H1 (cell line): ENCODE measurements at regions not wholly inside any gene's neighbourhood (a gene's known extent, or its start where the extent isn't known, plus 50 kb on each side); places are given as distances from the start of the nearest gene placed in this dataset.

Experiments
- CTCF ChIA-PET: fragments of 300-600 bp; sonication (Branson Sonifier 250); formaldehyde crosslinking; loops from one replicate; lab custom pipeline; 2021; ENCODE audit not compliant: partially characterized antibody; lab: Charles Lee
- POLR2A ChIA-PET: fragments of 300-600 bp; sonication (Branson Sonifier 250); formaldehyde crosslinking; loops from one replicate; lab custom pipeline; 2021; ENCODE audit warnings: inconsistent platforms; ENCODE audit not compliant: partially characterized antibody; lab: Charles Lee
- DNase-seq, 2 experiments: peaks; one replicate each; pipeline versions ENCODE4 v3.0.0 to v3.0.0-alpha.2; 2010 to 2022; ENCODE audit warnings: low spot score in 2 of 2, low read depth in 1 of 2, mixed read lengths in 1 of 2
- FAIRE-seq: peaks from 2 replicates; lab custom pipeline; 2011; peaks lifted over from hg19 to GRCh38; lab: Jason Lieb, UNC
- H2AFZ ChIP-seq: 2 replicates; pipeline ENCODE4 v1.8.1; 2012; ENCODE audit warnings: low read length, inconsistent platforms
- H2AK5ac ChIP-seq: 2 replicates; pipeline ENCODE4 v1.6.1; 2013; ENCODE audit warnings: low read depth, low read length
- H2BK120ac ChIP-seq: replicated peaks from 2 replicates; pipeline ENCODE3; 2013; ENCODE audit warnings: low read depth, low read length, inconsistent platforms
- H2BK12ac ChIP-seq: 2 replicates; pipeline ENCODE4 v1.6.1; 2013; ENCODE audit warnings: low read depth, low read length
- H2BK15ac ChIP-seq: 2 replicates; pipeline ENCODE4 v1.6.1; 2013; ENCODE audit warnings: low read length
- H2BK20ac ChIP-seq: 2 replicates; pipeline ENCODE4 v1.6.1; 2013; ENCODE audit warnings: low read length
- H2BK5ac ChIP-seq: 2 replicates; pipeline ENCODE4 v1.6.1; 2013; ENCODE audit warnings: low read depth, low read length
- H3K14ac ChIP-seq: 2 replicates; pipeline ENCODE4 v1.6.1; 2013; ENCODE audit warnings: inconsistent platforms; ENCODE audit not compliant: insufficient read length
- H3K18ac ChIP-seq: 2 replicates; pipeline ENCODE4 v1.6.1; 2013; ENCODE audit warnings: low read length; ENCODE audit errors: extremely low read depth
- H3K23ac ChIP-seq: 2 replicates; pipeline ENCODE4 v1.6.1; 2013; ENCODE audit warnings: inconsistent platforms; ENCODE audit not compliant: insufficient read length
- H3K23me2 ChIP-seq: 2 replicates; pipeline ENCODE4 v1.6.1; 2013; ENCODE audit warnings: low read depth, low read length
- H3K27ac ChIP-seq: 2 replicates; pipeline ENCODE4 v1.6.1; 2011; ENCODE audit warnings: low read depth, low read length, inconsistent platforms
- H3K27me3 ChIP-seq, 4 experiments: replicated peaks in 1 of 4; 1 replicate in 1 of 4; 2 replicates in 3 of 4; pipeline versions ENCODE4 v1.6.1 to v1.8.1; 2011 to 2013; ENCODE audit warnings: low read length in 3 of 4, mild to moderate bottlenecking in 3 of 4, inconsistent platforms in 2 of 4, mixed read lengths in 2 of 4, moderate library complexity in 1 of 4; ENCODE audit not compliant: control insufficient read depth in 3 of 4, insufficient read depth in 3 of 4; ENCODE audit errors: extremely low read depth in 1 of 4
- H3K36me3 ChIP-seq, 4 experiments: 2 replicates each; pipeline versions ENCODE4 v1.6.1 to v1.8.1; 2011 to 2013; ENCODE audit warnings: mild to moderate bottlenecking in 4 of 4, low read length in 3 of 4, moderate library complexity in 2 of 4, control low read depth in 1 of 4, inconsistent platforms in 1 of 4; ENCODE audit not compliant: insufficient read depth in 4 of 4, control insufficient read depth in 2 of 4
- H3K4ac ChIP-seq: replicated peaks from 2 replicates; pipeline ENCODE3; 2013; ENCODE audit warnings: low read length, low read depth, mixed read lengths, inconsistent platforms; ENCODE audit not compliant: insufficient read length
- H3K4me1 ChIP-seq, 4 experiments: replicated peaks in 1 of 4; 1 replicate in 1 of 4; 2 replicates in 3 of 4; pipeline versions ENCODE4 v1.6.1 to v1.8.1; 2011 to 2013; ENCODE audit warnings: low read length in 3 of 4, inconsistent platforms in 2 of 4, mixed read lengths in 1 of 4; ENCODE audit not compliant: insufficient read depth in 4 of 4, control insufficient read depth in 3 of 4
- H3K4me2 ChIP-seq, 2 experiments: 2 replicates each; pipeline versions ENCODE4 v1.6.1 to v1.8.1; 2011 to 2013; ENCODE audit warnings: low read depth in 2 of 2, low read length in 2 of 2, control low read depth in 1 of 2, inconsistent platforms in 1 of 2, mild to moderate bottlenecking in 1 of 2; ENCODE audit not compliant: insufficient read depth in 1 of 2
- H3K4me3 ChIP-seq, 4 experiments: fragments of 200-600, 300-600 bp in 1 of 4; sonication (generic), shearing (Covaris generic), sonication (Bioruptor Twin) in 1 of 4; 2 replicates each; pipeline versions ENCODE4 v1.5.1 to v1.8.1; 2011 to 2016; ENCODE audit warnings: low read length in 4 of 4, low read depth in 3 of 4, control low read depth in 2 of 4, inconsistent platforms in 2 of 4, mild to moderate bottlenecking in 2 of 4, mixed read lengths in 1 of 4, moderate library complexity in 1 of 4; ENCODE audit not compliant: insufficient read depth in 2 of 4; ENCODE audit errors: extremely low read depth in 1 of 4
- H3K56ac ChIP-seq: replicated peaks from 2 replicates; pipeline ENCODE3; 2013; ENCODE audit warnings: low read depth, mild to moderate bottlenecking, mixed read lengths, low read length, inconsistent platforms; ENCODE audit not compliant: insufficient read length
- H3K79me1 ChIP-seq: 2 replicates; pipeline ENCODE4 v1.6.1; 2013; ENCODE audit warnings: low read depth, low read length, control low read depth
- H3K79me2 ChIP-seq, 2 experiments: 2 replicates each; pipeline versions ENCODE4 v1.6.1 to v1.8.1; 2012 to 2013; ENCODE audit warnings: low read length in 2 of 2, mild to moderate bottlenecking in 2 of 2, inconsistent platforms in 1 of 2; ENCODE audit not compliant: insufficient read depth in 2 of 2, control insufficient read depth in 1 of 2
- H3K9ac ChIP-seq, 4 experiments: replicated peaks in 1 of 4; 1 replicate in 1 of 4; 2 replicates in 3 of 4; pipeline versions ENCODE4 v1.6.1 to v1.8.1; 2011 to 2013; ENCODE audit warnings: low read depth in 3 of 4, low read length in 3 of 4, control low read depth in 2 of 4, mild to moderate bottlenecking in 2 of 4, moderate library complexity in 2 of 4, inconsistent platforms in 1 of 4; ENCODE audit errors: extremely low read depth in 1 of 4
- H3K9me3 ChIP-seq, 2 experiments: 2 replicates each; pipeline versions ENCODE4 v1.6.1 to v1.8.1; 2012 to 2013; ENCODE audit warnings: mild to moderate bottlenecking in 2 of 2, moderate library complexity in 2 of 2, control low read depth in 1 of 2, inconsistent platforms in 1 of 2, low read depth in 1 of 2, low read length in 1 of 2, mixed read lengths in 1 of 2; ENCODE audit not compliant: insufficient read depth in 2 of 2
- H4K20me1 ChIP-seq, 2 experiments: replicated peaks in 1 of 2; 2 replicates each; pipeline versions ENCODE3 to v1.8.1; 2011 to 2013; ENCODE audit warnings: inconsistent platforms in 2 of 2, low read length in 2 of 2, mild to moderate bottlenecking in 1 of 2; ENCODE audit not compliant: insufficient read depth in 2 of 2, control insufficient read depth in 1 of 2
- H4K5ac ChIP-seq: 2 replicates; pipeline ENCODE4 v1.6.1; 2013; ENCODE audit warnings: low read length, low read depth, mixed read lengths, inconsistent platforms; ENCODE audit not compliant: insufficient read length
- H4K8ac ChIP-seq: 2 replicates; pipeline ENCODE4 v1.8.0; 2013; ENCODE audit warnings: mild to moderate bottlenecking, moderate library complexity, low read length, inconsistent platforms; ENCODE audit not compliant: insufficient read depth; ENCODE audit errors: extremely low read depth
- H4K91ac ChIP-seq: replicated peaks from 2 replicates; pipeline ENCODE3; 2013; ENCODE audit warnings: low read length, mixed read lengths, inconsistent platforms; ENCODE audit not compliant: insufficient read length
- CBX8 ChIP-seq: fragments of 300-800, 300-1000 bp; sonication (generic); IDR thresholded peaks from 2 replicates; pipeline ENCODE4 v1.7.1; 2016; ENCODE audit warnings: low read depth, low read length, borderline replicate concordance
- CTBP2 ChIP-seq: IDR thresholded peaks from 2 replicates; pipeline ENCODE4 v1.7.0; 2011; ENCODE audit warnings: borderline replicate concordance, mild to moderate bottlenecking, moderate library complexity, mixed read lengths, low read length; ENCODE audit not compliant: insufficient read depth, insufficient read length
- JUND ChIP-seq: IDR thresholded peaks from 2 replicates; pipeline ENCODE4 v1.6.1; 2011; ENCODE audit warnings: mild to moderate bottlenecking, improper control_type of control experiment, low read length
- SRF ChIP-seq: IDR thresholded peaks from 2 replicates; pipeline ENCODE4 v1.6.1; 2011; ENCODE audit warnings: mild to moderate bottlenecking, low read depth, low read length, moderate library complexity
- WGBS, 2 experiments: shearing (Covaris generic) in 1 of 2; methylation state at CpG; one replicate each; pipeline versions ENCODE4 v1.1.6 to v1.1.7; 2013 to 2015; ENCODE audit warnings: low lambda C conversion rate in 2 of 2, mixed read lengths in 2 of 2, inconsistent platforms in 1 of 2, low coverage in 1 of 2, missing lambda C conversion rate in 1 of 2; ENCODE audit not compliant: insufficient replicate concordance in 2 of 2, insufficient coverage in 1 of 2, insufficient read length in 1 of 2; ENCODE audit errors: extremely low coverage in 1 of 2, missing lambda C conversion rate in 1 of 2; 5-methylcytosine and 5-hydroxymethylcytosine counted together

- H3K27ac ChIP-seq = no peak overlapping the region
- H3K4me2 ChIP-seq = peak overlapping the region in 1 of 2 experiments; percentile 23; a peak in 2 of 4 replicates
- FAIRE-seq = no peak
- no peak overlapping the region for H2BK20ac ChIP-seq
- ChIA-PET CTCF (interaction anchor here (0.7 to 2.4 kb wide), 12 partner anchors 10 to 295 kb away, joined by 3 to 8 read pairs (median 4); no protein-coding TSS in a partner anchor), POLR2A (no interaction called here)
- H3K36me3 ChIP-seq = no peaks in the 10 kb centered on the region
- H2BK15ac ChIP-seq = no peak overlapping the region
- H2AFZ ChIP-seq = 0 out of 2 replicates have a peak overlapping the region, but pooled peaks have one; percentile 56
- no peaks in the 10 kb centered on the region for H3K9me3 ChIP-seq
- no peak overlapping the region for H3K18ac ChIP-seq
- H2AK5ac ChIP-seq = no peak overlapping the region
- H2BK5ac ChIP-seq = no peak overlapping the region
- no peaks in the 10 kb centered on the region for H3K79me2 ChIP-seq
- peaks cover 0 to 5% (median under 1%) of the 10 kb centered on the region in 4 experiments; a peak in 1 of 7 replicates for H3K4me1 ChIP-seq
- no peak overlapping the region for H3K56ac ChIP-seq
- WGBS, 2 experiments = 43% methylated on average over 17 of the region's 17 CpGs; no CpG with 5 or more reads in 1 of the 2 experiments
- no peak for DNase-seq
- no peak overlapping the region for H3K23ac ChIP-seq
- peaks cover 2% of the 10 kb centered on the region; the same call in 1 of the 2 replicates for H3K23me2 ChIP-seq
- no peaks in the 10 kb centered on the region for H3K79me1 ChIP-seq
- H3K27me3 ChIP-seq = no peaks in the 10 kb centered on the region
- no peak overlapping the region; a peak in 1 of 7 replicates for H3K9ac ChIP-seq
- no peak overlapping the region for H4K91ac ChIP-seq
- H2BK120ac ChIP-seq = no peak overlapping the region
- no peaks in the 10 kb centered on the region for H4K20me1 ChIP-seq
- H3K4ac ChIP-seq = no peak overlapping the region
- no peak overlapping the region for H2BK12ac ChIP-seq
- no peak overlapping the region for H3K14ac ChIP-seq
- no peak overlapping the region; a peak in 2 of 8 replicates for H3K4me3 ChIP-seq
- no peak overlapping the region for H4K5ac ChIP-seq
- H4K8ac ChIP-seq = no peak overlapping the region
- TF ChIP-seq SRF (no peak), JUND (no peak), CBX8 (no peak), CTBP2 (no peak)
These were observed 231.0 kb downstream of the RBM19 start for GRCh38 chr12:113735131-113735530.
